ENCODE measurements at regions not wholly inside any gene's neighbourhood (a gene's known extent, or its start where the extent isn't known, plus 50 kb on each side); places are given as distances from the start of the nearest gene placed in this dataset.

- DNase-seq (ENCODE audit: low spot score), result no peak
- TF ChIP-seq, protein P1, sequence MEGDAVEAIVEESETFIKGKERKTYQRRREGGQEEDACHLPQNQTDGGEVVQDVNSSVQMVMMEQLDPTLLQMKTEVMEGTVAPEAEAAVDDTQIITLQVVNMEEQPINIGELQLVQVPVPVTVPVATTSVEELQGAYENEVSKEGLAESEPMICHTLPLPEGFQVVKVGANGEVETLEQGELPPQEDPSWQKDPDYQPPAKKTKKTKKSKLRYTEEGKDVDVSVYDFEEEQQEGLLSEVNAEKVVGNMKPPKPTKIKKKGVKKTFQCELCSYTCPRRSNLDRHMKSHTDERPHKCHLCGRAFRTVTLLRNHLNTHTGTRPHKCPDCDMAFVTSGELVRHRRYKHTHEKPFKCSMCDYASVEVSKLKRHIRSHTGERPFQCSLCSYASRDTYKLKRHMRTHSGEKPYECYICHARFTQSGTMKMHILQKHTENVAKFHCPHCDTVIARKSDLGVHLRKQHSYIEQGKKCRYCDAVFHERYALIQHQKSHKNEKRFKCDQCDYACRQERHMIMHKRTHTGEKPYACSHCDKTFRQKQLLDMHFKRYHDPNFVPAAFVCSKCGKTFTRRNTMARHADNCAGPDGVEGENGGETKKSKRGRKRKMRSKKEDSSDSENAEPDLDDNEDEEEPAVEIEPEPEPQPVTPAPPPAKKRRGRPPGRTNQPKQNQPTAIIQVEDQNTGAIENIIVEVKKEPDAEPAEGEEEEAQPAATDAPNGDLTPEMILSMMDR (IDR thresholded peaks at IDR 0.05; ENCODE audit: extremely low read depth, insufficient read depth, missing control alignments), result no peak
- in situ Hi-C loops (cut with MboI; ENCODE audit: low pct_unique_long_range_greater_than_20kb, low sequenced_read_pairs, unreplicated experiment), result no loop called here
Measured at GRCh38 chr15:93462690-93463089, 373.7 kb upstream of the RGMA start.

- no peak for DNase-seq (ENCODE audit: low spot score)
- in situ Hi-C loops (cut with MboI; ENCODE audit: low pct_unique_long_range_greater_than_20kb, low sequenced_read_pairs, unreplicated experiment), result no loop called here
- TF ChIP-seq, protein P1 (IDR thresholded peaks at IDR 0.05; ENCODE audit: extremely low read depth, insufficient read depth, missing control alignments), result no peak
Measured at GRCh38 chr15:93460717-93461116, 371.7 kb upstream of the RGMA start.

DNA sequence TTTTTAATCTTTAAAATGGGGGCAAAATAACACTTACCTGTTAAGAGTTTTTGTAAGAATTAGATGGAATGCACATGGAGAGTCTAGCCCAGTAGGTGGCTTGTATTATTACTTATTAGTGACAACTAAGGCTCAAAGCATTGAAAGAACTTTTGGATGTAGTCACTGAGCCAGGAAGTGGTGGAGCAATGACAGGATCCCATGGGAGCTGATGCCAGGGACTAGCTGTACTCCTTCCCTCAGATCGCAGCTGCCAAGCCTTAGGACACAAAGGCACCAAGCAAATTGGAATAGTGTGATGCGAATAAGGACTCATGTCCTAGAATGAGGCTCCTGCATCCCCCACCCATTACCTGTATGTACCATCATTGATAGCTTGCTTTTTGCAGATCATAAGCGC lies 370.4 kb upstream of the RGMA start:
- TF ChIP-seq, protein P1 (IDR thresholded peaks at IDR 0.05; ENCODE audit: extremely low read depth, insufficient read depth, missing control alignments), result no peak
- in situ Hi-C loops (cut with MboI; ENCODE audit: low pct_unique_long_range_greater_than_20kb, low sequenced_read_pairs, unreplicated experiment), result no loop called here
- DNase-seq (ENCODE audit: low spot score), result no peak

- no peak for DNase-seq (ENCODE audit: low spot score)
- in situ Hi-C loops (cut with MboI; ENCODE audit: low pct_unique_long_range_greater_than_20kb, low sequenced_read_pairs, unreplicated experiment), result no loop called here
- TF ChIP-seq, protein P1 (IDR thresholded peaks at IDR 0.05; ENCODE audit: extremely low read depth, insufficient read depth, missing control alignments), result no peak
Measured at GRCh38 chr15:93458597-93458996, 369.6 kb upstream of the RGMA start.

DNA sequence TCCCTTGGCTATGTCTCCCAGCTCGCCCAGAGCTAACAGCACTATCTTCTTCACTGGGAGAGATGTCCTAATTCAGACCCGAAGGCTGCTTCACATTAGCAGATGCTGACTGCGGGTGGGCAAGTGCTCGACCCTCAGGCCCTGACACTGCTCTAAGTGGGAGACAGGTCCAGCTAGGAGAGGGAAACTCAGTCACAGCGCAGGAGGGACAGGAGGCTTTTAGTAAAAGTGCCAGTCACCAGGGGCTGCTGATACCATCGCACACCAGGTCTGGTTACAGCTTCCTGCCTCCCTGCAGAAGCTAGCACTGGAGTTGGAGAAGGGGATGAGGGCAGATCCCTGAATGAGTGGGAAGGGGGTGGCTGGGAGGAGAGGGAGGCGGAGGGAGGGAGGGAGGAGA lies 365.8 kb upstream of the RGMA start:
- in situ Hi-C loops (cut with MboI; ENCODE audit: low pct_unique_long_range_greater_than_20kb, low sequenced_read_pairs, unreplicated experiment), result no loop called here
- TF ChIP-seq, protein P1 (IDR thresholded peaks at IDR 0.05; ENCODE audit: extremely low read depth, insufficient read depth, missing control alignments), result no peak
- no peak for DNase-seq (ENCODE audit: low spot score)

DNA sequence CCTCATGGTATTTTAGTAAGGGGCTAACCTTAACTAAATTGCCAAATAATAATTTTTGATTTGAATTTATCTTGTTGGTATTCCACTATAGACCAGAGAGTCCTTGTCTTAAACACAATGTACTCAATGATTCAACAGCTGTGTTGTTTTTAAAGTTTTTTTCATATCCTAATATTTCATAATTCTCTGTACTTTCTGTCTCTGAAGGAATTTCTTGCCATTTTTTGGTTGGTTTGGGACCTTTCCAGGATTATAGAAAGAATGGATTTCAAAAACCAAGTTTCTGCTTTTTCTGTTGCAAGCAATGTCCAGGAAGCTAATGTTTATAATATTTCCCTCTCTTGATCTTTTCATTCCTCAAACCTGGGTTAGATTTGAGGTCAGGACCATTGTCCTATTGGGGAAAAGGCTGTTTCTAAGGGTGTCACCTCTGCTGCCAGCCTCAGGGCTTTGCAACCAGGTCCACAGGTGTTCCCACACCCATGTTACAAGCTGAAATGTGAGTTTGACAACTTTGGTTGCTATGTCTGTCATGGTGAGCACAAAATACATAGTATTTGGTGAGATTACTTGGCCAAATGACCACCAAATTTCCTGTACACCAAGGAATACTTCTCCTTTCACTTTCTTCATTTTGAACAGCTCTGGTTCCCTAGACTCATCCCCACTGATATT lies 363.7 kb upstream of the RGMA start:
- no peak for DNase-seq (ENCODE audit: low spot score)
- TF ChIP-seq, protein P1 (IDR thresholded peaks at IDR 0.05; ENCODE audit: extremely low read depth, insufficient read depth, missing control alignments), result no peak
- in situ Hi-C loops (cut with MboI; ENCODE audit: low pct_unique_long_range_greater_than_20kb, low sequenced_read_pairs, unreplicated experiment), result no loop called here

Measured in GM13977 (cell line).